Fibroblast of pulmonary artery (primary cell): ENCODE measurements at regions not wholly inside any gene's neighbourhood (a gene's known extent, or its start where the extent isn't known, plus 50 kb on each side); places are given as distances from the start of the nearest gene placed in this dataset.

Experiments
- DNase-seq: peaks from one replicate; pipeline ENCODE4 v3.0.0-alpha.2; 2010; ENCODE audit warnings: low read depth
- H3K4me3 ChIP-seq: replicated peaks from 2 replicates; pipeline ENCODE4 v1.5.1; 2011; ENCODE audit warnings: low read depth, mild to moderate bottlenecking, control low read depth, low read length, moderate library complexity
- TF ChIP-seq, protein P1 (sequence below): IDR thresholded peaks from 2 replicates; pipeline ENCODE4 v1.5.1; 2011; ENCODE audit warnings: mild to moderate bottlenecking, control low read depth, low read length, inconsistent platforms; ENCODE audit errors: missing control alignments

DNA sequence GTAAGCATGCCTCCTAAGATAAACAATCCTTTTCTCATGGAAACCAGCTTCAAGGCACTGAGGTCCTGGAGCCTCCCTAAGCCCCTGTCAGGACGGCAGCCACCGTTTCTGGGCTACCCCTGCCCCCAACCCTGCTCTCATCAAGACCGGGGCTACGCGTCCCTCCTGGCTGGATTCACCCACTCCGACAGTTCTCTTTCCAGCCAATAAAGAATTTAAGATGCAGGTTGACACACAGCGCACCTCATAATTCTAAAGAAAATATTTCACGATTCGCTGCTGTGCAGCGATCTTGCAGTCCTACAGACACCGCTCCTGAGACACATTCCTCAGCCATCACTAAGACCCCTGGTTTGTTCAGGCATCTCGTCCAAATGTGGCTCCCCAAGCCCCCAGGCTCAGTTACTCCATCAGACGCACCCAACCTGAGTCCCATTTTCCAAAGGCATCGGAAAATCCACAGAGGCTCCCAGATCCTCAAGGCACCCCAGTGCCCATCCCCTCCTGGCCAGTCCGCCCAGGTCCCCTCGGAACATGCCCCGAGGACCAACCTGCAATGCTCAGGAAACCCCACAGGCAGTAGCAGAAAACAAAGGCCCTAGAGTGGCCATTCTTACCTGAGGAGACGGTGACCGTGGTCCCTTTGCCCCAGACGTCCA lies 336.3 kb downstream of the TMEM121 start:
- no peak for DNase-seq
- TF ChIP-seq, protein P1, sequence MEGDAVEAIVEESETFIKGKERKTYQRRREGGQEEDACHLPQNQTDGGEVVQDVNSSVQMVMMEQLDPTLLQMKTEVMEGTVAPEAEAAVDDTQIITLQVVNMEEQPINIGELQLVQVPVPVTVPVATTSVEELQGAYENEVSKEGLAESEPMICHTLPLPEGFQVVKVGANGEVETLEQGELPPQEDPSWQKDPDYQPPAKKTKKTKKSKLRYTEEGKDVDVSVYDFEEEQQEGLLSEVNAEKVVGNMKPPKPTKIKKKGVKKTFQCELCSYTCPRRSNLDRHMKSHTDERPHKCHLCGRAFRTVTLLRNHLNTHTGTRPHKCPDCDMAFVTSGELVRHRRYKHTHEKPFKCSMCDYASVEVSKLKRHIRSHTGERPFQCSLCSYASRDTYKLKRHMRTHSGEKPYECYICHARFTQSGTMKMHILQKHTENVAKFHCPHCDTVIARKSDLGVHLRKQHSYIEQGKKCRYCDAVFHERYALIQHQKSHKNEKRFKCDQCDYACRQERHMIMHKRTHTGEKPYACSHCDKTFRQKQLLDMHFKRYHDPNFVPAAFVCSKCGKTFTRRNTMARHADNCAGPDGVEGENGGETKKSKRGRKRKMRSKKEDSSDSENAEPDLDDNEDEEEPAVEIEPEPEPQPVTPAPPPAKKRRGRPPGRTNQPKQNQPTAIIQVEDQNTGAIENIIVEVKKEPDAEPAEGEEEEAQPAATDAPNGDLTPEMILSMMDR = no peak
- H3K4me3 ChIP-seq = no peak overlapping the region

DNA sequence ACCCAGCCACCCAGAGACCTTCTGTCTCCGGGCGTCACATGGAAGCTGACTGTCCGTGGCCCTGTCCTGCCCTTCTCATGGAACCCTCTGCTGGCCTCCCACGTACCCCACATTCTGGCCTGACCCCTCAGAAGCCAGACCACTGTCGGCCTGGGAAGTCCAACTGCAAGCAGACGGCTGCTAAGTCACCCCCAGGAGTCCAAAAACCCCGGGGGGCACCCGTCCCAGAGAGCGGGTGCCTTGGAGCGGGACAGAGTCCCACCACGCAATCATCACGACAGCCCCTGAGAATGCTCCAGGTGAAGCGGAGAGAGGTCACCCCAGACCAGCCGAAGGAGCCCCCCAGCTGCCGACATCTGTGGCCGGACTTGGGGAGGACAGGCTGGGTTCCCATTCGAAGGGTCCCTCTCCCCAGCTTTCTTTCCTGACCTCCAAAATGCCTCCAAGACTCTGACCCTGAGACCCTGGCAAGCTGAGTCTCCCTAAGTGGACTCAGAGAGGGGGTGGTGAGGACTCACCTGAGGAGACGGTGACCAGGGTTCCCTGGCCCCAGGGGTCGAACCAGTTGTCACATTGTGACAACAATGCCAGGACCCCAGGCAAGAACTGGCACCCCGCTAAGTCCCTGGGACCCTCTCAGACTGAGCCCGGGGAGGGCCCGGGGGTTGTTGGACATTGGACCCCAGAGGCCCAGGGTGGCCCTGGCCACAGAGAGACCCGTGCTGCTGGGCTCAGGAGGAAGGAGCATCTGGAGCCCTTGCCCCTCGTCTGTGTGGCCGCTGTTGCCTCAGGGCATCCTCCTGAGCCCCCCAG lies 337.1 kb downstream of the TMEM121 start:
- no peak for DNase-seq
- TF ChIP-seq, protein P1 = no peak
- no peak overlapping the region for H3K4me3 ChIP-seq

DNA sequence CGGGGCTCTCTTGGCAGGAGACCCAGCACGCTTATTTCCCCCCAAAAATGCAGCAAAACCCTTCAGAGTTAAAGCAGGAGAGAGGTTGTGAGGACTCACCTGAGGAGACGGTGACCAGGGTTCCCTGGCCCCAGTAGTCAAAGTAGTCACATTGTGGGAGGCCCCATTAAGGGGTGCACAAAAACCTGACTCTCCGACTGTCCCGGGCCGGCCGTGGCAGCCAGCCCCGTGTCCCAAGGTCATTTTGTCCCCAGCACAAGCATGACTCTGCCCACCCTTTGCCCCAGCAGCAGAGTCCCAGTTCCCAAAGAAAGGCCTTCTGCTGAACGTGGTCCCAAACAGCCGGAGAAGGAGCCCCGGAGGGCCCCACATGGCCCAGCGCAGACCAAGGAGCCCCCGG lies 337.7 kb downstream of the TMEM121 start:
- no peak overlapping the region for H3K4me3 ChIP-seq
- TF ChIP-seq, protein P1 = no peak
- DNase-seq = no peak

DNA sequence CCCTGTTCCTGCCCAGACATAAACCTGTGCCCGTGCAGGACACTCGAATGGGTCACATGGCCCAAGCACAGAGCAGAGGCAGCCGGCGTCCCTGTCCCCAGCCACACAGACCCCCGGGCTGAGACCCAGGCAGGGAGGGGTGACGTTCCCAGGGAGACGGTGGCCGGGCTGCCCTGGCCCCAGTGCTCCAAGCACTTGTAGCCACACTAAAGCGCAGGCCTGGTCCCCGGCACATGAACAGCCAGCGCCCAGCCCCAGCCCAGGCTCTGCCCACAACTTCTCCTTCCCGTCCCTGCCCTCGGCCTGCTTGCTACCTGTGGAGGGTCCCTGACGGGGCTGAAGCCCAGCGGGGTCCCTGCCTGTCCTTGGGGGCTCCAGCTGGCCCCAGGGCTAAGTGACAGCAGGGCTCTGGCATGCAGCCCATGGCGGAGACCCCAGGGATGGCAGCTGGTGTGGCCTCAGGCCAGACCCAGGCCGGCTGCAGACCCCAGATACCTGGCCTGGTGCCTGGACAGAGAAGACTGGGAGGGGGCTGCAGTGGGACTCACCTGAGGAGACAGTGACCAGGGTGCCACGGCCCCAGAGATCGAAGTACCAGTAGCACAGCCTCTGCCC lies 338.4 kb downstream of the TMEM121 start:
- no peak overlapping the region for H3K4me3 ChIP-seq
- TF ChIP-seq, protein P1 = no peak
- no peak for DNase-seq

DNA sequence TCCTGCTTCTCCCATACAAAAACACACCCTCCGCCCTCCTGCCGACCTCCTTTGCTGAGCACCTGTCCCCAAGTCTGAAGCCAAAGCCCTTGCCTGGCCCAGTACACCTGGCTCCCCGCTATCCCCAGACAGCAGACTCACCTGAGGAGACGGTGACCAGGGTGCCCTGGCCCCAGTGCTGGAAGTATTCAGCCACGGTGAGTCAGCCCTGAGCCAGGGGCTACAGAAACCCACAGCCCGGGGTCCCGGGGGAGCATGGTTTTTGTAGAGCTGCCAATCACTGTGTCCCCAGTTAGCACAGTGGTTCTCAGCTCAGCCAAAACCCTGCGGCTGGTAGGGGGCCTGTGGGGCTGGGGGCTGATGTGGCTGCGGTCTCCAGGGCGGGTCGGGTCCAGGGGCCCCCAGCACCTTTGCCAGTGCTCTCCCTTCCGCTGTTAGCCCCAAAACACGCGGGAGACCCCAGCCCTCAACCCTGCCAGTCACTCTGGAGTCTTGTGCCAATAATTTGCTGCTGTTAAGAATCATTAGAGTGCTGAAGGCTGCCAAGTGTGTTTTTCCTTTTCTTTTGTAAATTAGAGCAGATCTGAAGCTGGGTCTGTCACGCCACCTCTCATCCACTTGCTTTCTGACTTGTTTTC lies 339.0 kb downstream of the TMEM121 start:
- no peak overlapping the region for H3K4me3 ChIP-seq
- DNase-seq = no peak
- TF ChIP-seq, protein P1 = no peak

DNA sequence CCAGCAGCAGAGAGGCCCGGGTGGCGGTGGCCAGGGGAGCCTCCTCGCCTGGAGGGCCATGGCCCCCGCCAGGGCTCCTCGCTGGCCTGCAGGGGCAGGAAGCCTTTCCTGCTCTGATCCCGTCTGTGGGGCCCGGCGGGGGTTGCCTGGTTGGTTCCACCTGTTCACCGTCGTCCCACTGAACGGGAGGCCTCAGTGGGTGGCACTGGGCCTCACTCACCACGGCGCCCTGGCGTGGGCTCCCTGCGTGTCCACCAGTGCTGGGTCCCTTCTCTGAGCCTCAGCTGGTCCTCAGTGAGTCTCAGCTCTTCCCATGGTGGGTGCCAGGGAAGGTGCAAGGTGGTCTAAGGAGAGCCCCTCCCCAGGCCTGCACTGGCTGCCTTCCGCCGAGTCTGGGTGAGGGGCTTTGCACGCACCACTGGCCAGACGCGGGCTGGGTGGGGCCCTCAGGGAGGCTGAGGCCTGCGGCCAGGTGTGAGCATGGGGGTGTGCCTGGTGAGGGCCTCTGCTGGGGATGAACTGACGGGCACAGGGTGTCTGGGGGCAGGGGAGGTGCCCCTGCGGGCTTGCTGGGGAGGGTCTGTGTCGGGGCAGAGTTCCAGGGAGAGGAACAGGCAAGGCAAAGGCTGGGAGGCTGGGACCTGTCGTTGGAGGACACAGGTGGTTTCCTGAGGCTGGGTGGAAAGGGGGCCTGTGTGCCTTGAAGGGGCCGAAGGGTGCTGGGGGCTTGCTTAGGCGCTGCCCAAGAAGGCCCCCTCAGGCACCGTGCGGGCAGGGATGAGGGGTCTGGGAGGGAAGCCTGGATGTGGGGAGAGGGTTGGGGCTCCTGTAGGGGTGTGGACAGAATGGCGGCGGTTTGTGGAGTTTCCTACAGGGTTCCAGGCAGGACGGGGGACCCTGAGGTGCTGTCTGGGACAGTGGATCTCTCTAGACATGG lies 339.8 kb downstream of the TMEM121 start:
- no peak for DNase-seq
- no peak overlapping the region for H3K4me3 ChIP-seq
- TF ChIP-seq, protein P1 = no peak
